ENCODE measurements at regions not wholly inside any gene's neighbourhood (a gene's known extent, or its start where the extent isn't known, plus 50 kb on each side); places are given as distances from the start of the nearest gene placed in this dataset.

GRCh38 chr6:10237298-10238038 lies 177.4 kb downstream of the TFAP2A start:
- H2AK5ac ChIP-seq (ENCODE audit: insufficient read length, low read length), result no peak overlapping the region
- no peaks in the 10 kb centered on the region for H3K23me2 ChIP-seq (ENCODE audit: insufficient read length, low read depth, low read length, poor library complexity, severe bottlenecking)
- no peak overlapping the region for H3K4ac ChIP-seq (ENCODE audit: low read depth, low read length)
- no peak overlapping the region for H3K9ac ChIP-seq (ENCODE audit: extremely low read depth, insufficient read length, low read length)
- no peak overlapping the region for H3K4me2 ChIP-seq (ENCODE audit: insufficient read depth, insufficient read length, low read length)
- H3K18ac ChIP-seq (ENCODE audit: insufficient read length, low read depth, low read length), result no peak overlapping the region
- no peak overlapping the region for H2BK12ac ChIP-seq (ENCODE audit: insufficient read length, low read depth, low read length)
- Mint-ChIP-seq H3K27ac (no peak overlapping the region; a peak in 1 of 7 replicates), H3K36me3 (ENCODE audit: insufficient read depth in 1 of 3, low read depth in 3 of 3) (no peaks in the 10 kb centered on the region), H3K9me3 (no peaks in the 10 kb centered on the region), H3K4me1 (no peaks in the 10 kb centered on the region), H3K4me3 (no peak overlapping the region), H3K27me3 (ENCODE audit: low read depth) (no peaks in the 10 kb centered on the region)
- no peak overlapping the region for H2BK5ac ChIP-seq (ENCODE audit: insufficient read length, low read length)
- no peaks in the 10 kb centered on the region for H3K27me3 ChIP-seq (ENCODE audit: insufficient read depth, low read length)
- no peak overlapping the region for H4K5ac ChIP-seq (ENCODE audit: insufficient read length, low read depth, low read length)
- H2BK15ac ChIP-seq (ENCODE audit: low read depth, low read length), result no peak overlapping the region
- H3T11ph ChIP-seq (ENCODE audit: low read length), result no peak overlapping the region
- no peak overlapping the region for H2AFZ ChIP-seq (ENCODE audit: low read length)
- H3K56ac ChIP-seq (ENCODE audit: insufficient read length, low read depth, low read length), result no peak overlapping the region
- DNase-seq, result no peak
- H3K79me1 ChIP-seq (ENCODE audit: insufficient read depth, low read depth, low read length, poor library complexity, severe bottlenecking), result no peaks in the 10 kb centered on the region
- no CpG with 5 or more reads among the region's 10 CpGs for WGBS (ENCODE audit: extremely low coverage, insufficient read length, low lambda C conversion rate)
- H3K9me3 ChIP-seq (ENCODE audit: control insufficient read depth, low read depth, low read length), result no peaks in the 10 kb centered on the region
- H4K8ac ChIP-seq (replicated peaks; ENCODE audit: insufficient read length, low read depth, low read length), result no peak overlapping the region
- no peaks in the 10 kb centered on the region for H3K79me2 ChIP-seq (ENCODE audit: insufficient read depth, low read length)
- TF ChIP-seq, protein P1, sequence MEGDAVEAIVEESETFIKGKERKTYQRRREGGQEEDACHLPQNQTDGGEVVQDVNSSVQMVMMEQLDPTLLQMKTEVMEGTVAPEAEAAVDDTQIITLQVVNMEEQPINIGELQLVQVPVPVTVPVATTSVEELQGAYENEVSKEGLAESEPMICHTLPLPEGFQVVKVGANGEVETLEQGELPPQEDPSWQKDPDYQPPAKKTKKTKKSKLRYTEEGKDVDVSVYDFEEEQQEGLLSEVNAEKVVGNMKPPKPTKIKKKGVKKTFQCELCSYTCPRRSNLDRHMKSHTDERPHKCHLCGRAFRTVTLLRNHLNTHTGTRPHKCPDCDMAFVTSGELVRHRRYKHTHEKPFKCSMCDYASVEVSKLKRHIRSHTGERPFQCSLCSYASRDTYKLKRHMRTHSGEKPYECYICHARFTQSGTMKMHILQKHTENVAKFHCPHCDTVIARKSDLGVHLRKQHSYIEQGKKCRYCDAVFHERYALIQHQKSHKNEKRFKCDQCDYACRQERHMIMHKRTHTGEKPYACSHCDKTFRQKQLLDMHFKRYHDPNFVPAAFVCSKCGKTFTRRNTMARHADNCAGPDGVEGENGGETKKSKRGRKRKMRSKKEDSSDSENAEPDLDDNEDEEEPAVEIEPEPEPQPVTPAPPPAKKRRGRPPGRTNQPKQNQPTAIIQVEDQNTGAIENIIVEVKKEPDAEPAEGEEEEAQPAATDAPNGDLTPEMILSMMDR (conservative IDR thresholded peaks at IDR 0.05), result no peak
- no peaks in the 10 kb centered on the region for H3K4me1 ChIP-seq (ENCODE audit: insufficient read depth, low read length)
- H4K20me1 ChIP-seq (ENCODE audit: control insufficient read depth, insufficient read depth, insufficient read length), result no peaks in the 10 kb centered on the region
- H3K23ac ChIP-seq (ENCODE audit: insufficient read length, low read depth, low read length), result no peak overlapping the region
- no peak overlapping the region for H4K91ac ChIP-seq (ENCODE audit: insufficient read length, low read depth, low read length)
- H2BK20ac ChIP-seq (ENCODE audit: low read depth, low read length, poor library complexity, severe bottlenecking), result no peak overlapping the region
- no peak overlapping the region for H3K27ac ChIP-seq (ENCODE audit: insufficient read length, low read depth, low read length)
- H2BK120ac ChIP-seq (ENCODE audit: low read depth, low read length, poor library complexity, severe bottlenecking), result no peak overlapping the region
- no peak overlapping the region for H3K14ac ChIP-seq (ENCODE audit: insufficient read depth, low read length)

All from H9 (cell line).